NCI-H1694 treated with DMSO at 0.1 percent for 48 hours (cell line): ENCODE measurements at regions not wholly inside any gene's neighbourhood (a gene's known extent, or its start where the extent isn't known, plus 50 kb on each side); places are given as distances from the start of the nearest gene placed in this dataset.
A peak's percentile ranks its signal among the peaks of the same experiment; 100 is the strongest.
"Not testable (repeated sequence)": the region's sequence is repeated elsewhere in the genome, so short reads cannot be mapped to it uniquely, and the experiment has no call there.

Experiments
- DNase-seq: peaks from one replicate; lab custom pipeline; 2025; lab: John Stamatoyannopoulos, UW

DNA sequence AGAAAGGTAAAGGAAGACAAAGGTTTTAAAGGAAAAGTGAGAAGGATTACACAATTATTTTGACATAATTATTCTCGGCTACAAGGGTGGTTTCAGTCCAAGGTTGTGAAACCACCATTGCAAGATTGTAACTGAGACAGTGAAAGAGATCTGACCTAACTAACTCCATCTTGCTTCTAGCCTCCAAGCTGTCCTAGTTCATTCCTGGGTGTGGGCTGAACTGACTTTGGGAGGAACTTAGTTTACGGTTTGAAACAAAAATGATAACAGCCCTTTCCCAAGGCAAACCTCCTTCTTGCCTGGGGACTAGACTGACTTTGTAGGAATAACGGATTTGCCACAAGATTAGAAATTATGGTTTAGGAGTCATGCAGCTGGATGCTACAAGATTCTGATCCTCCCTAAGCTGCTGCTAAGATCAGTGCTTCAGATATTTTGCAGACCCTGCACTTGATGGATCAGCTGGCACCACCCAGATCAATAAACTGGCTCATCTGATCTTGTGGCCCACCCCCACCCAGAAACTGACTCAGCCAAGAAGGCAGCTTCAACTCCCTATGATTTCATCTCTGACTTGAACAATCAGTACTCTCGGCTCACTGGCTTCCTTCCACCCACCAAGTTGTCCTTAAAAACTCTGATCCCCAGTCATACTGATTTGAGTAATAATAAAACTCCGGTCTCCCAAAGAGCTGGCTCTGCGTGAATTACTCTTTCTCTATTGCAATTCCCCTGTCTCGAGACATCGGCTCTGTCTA is 57.7 kb upstream of the AADACL2 start:
- DNase-seq = no peak

DNA sequence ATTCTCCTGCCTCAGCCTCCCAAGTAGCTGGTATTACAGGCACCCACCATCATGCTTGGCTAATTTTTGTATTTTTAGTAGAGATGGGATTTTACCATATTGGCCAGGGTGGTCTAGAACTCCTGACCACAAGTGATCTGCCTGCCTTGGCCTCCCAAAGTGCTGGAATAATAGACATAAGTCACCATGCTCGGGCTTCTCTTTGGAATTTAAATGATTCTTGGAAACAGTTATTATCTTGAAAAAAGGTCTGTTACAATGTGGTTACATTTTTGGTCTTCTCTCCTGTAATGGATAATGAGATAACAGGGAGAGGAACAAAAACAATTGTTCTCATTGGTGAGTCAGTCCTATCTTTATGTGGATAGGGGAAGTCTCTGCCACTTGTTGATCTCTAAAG is 59.8 kb upstream of the AADACL2 start:
- DNase-seq = no peak

DNA sequence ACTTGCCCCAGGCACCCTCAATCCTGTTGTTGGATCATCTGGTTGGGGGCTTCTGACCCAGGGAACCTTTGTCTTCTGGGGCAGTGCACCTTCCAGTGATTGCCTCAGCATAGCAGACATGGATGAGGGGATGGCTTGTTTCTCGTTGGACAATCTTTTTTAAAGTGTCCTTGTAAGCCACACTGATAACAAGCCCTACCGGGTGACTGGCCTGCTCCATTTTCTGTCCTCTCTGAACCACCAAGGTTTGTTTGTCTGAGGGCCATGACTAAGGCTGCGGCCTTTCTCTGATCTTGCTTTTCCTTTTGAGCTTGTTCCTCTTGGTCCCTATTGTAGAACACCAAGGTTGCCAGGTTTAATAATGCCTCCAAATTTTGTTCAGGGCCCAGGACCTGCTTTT is 66.0 kb upstream of the AADACL2 start:
- not testable (repeated sequence) for DNase-seq

DNA sequence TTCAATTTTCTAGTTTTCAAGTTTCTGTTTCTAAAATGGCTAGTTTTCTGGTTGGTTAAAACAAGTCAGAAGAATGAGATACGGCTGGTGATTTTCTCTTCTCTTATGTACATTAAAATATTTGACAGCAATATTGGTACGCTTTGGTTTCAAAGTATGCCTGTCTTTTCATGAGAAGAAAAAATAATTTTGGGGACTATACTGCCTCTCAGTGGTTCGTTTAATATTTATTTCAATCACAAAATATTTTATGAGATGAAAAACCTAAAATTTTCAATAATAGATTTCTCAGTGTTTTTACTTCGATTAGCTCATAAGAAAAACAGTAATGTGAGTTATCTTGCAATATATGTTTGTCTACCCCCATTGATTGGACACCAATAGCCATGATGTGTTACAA is 72.8 kb upstream of the AADACL2 start:
- DNase-seq = peak; percentile 31

DNA sequence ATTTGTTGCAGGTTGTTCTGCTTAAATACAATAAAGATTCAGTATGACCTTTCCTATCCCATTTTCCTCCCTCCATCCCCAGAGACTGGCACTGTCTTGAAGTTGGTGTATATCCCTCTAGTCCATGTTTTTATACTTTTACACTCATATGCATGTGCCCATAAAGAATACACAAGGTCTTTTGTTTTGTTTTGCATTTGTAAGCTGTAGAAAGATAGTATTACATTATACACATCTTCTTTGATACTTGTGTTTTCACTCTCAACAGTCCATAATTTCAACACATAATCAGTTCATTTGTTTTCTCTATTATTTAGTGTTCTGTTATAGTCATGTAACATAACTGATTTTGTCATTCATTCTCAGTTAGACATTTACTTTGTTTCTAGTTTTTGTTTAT is 88.7 kb upstream of the AADACL2 start:
- DNase-seq = no peak

DNA sequence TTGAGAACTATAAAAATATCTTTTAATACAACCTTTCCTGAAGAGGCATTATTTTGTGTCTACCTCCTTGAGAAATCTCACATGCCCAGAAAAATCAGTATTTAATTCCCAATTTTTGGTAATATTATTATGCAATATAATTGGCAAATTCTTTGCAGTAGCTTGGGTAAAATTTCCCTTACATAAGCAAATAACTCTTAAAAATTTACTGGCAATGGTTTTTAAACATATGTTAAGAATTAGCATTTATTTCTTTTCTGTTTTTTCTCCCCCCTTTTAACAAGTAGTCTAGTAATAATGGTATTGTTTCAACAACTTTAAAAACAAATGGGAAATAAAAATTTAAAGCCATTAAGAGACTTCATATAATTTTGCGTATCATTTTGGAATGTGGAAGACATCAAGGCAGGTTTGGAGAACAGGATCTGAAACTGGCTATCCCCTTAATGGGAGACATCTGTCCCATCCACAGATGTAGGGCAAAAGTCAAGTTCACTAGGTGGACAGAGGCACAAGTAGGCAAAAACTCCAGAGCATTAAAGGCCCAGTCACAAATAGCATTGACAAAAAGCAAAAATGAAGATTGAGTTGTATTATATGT is 89.6 kb upstream of the AADACL2 start:
- no peak for DNase-seq

DNA sequence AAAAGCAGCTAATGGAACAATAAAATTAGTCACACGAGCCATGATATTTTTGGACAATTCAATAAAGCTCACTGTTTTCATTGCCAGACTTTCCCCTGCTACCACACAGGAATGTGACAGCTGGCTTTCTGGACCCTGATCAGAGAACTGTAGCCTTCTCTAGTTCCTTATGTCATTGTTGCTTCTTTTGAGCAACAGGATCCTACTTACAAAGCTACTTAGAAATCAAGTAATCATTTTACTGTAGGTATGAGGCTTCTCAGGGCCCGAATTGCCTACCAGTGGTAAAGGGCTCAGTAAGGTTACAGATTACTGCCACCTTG is 94.3 kb upstream of the AADACL2 start:
- DNase-seq = no peak

DNA sequence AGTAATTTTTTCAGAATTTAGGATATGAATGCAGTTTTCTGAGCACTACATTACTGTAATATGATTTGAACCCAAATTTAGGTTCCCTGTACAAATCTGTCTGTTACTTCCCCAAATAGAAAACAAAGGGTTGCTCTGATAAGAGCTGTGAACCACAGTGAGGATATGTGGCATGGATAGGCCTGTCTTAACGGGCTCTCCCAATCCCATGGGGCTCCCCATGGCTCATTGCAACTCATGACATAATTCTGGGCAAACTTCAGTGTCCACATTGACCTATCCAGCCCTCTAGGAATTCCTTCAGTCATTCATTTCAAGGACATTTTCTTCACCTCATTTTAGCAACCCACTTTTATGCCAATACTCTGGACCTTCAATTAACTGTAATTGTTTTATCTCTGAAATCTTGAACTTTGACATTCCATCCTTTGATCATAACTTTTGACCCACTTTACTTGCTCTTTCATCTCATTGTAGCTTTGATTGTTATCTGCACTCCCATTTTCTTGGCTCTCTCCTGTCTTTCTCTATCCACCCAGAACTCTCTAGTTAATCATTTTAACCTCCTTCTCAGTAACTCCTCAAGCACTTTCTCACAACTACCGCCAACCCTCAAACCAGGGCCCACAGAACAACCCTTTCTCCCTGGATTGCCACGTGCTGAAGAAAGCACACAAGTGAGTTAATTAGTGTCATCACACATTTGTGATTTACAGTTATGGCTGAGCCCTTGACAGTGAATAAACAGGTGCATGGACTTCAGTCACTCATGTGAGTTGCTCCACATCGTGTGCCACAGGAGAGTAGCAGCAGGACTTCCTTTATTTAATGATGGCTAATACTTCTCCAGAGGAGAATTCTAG is 94.9 kb upstream of the AADACL2 start:
- no peak for DNase-seq

DNA sequence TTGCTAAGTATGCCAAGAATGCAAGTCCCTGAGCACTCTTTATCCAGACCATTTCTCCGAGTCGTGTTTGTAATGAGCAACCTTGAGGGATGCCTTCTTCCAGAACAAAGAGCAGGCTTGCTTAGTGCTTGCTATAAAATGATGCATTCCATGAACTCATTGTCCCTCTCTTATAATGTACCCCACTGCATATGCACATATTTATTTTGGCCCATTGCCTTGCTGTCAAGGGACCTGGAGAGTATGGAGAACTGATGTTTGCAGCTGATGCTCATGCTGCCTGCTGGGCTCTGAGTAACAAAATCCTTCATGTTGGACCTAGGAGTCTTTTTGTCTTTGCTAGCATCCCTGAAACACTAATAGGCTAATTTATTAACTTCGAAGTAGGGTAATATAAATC is 97.8 kb upstream of the AADACL2 start:
- DNase-seq = no peak

DNA sequence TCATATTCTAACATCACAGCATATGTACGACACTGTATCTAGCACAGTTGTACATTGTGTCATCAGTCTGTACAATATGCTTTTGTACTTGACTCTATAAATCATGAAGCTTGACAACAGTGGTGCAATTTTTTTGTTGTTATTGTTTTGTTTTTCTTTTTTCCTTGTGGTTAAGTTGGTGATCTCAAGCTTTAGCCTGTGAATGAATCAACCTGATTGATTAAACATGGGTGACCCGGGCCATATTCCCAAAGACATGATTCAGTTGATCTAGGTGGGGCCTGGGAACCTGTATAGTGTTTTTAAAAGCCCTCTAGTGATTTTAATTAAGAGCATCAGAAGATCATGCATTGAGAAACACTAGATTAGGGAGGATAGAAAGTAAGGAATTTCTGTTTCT is 101.8 kb upstream of the AADACL2 start:
- no peak for DNase-seq

DNA sequence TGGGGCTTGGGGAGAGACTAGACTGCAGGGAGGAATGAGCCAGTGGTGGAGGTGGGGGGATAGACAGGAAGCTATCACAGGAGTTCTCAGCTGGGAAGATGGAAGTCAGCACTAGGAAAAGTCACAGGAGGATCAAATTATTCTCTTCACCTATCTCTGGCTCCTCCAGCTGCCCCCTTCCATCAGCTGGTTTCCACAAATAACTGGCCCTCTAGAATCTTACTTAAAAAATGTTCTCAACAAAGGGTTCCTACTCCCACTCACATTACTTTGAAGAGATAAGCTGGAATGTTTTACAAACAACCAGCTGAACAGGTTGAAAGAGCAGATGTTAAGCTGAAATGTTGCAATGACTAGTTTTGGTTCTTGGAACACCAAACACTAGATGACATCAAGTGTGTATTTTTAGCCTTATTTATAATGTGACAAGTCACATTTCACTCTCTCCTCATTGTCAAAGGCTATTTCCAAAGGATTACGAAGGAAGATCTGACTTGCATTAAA is 102.7 kb upstream of the AADACL2 start:
- DNase-seq = peak; percentile 61

DNA sequence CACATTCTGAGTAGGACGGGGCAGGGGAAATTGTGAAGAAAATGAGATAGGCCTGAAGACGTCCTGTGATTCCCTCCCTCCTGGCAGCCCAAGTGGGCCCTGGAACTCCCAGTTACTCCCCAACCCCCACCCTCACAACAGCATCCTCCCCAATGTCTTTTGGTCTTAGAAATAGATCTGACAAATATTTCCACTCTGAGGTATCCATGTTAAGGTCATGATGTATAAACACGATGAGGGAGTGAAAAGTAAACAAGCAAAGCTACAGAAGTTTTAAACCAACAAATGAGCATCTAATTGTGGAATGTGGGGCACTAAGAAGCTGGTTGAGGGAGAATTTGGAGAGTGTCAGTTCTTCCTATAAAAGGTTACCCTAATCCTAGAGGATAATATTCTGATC is 103.7 kb upstream of the AADACL2 start:
- DNase-seq = no peak

DNA sequence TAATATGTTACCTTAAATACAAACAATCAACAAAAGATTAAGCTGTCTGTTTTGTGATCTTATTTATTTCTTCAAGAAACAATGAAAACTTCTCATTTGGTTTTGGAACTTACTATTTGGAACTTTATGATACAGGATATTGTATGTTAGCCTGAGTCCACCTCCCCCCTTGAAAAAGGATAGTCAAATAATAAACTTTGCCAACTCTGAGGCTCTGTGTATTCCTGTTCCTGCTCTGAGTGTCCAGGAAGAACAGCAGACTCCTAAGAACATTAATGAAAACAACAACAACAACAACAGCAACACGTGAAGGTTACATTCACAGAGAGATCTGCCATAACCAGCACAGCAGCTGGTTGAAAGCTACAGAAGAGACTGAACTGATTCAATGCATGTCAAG is 108.1 kb upstream of the AADACL2 start:
- no peak for DNase-seq

DNA sequence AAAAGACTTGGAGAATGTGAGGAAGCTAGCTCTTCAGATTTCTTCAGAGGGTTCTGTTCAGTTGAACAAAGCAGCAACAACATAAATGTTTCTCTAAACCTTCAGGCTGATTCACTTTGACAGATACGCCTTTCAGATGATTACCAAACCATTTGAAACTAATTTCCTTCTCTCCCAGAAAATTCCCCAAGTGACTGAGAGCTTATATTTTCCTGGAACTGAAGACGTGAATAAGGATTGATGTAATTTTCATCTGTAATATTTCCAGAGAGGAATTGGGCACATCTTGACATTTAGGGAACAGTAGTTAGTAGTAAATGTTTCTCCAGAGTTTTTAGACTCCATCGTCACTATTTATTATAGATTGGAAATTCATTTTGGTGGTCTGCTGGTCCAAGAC is 108.6 kb upstream of the AADACL2 start:
- DNase-seq = no peak

DNA sequence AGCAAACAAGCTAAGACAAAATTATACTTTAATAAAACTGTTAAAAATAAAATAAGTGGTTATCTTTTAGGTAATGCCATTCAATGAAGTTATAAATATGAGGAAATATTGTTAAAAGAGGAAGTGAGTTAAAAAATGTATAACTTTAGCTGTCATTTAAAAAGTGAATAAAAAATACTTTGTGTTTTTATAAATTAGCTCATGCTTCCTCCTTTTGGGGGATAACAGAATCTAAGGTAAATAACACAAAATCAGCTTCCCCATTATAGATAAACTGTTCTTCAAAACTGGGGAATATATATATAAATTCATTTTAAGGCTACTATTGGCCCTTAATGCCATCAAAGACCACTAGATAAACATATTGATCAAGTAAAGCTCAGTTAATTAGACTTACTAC is 113.7 kb upstream of the AADACL2 start:
- no peak for DNase-seq

DNA sequence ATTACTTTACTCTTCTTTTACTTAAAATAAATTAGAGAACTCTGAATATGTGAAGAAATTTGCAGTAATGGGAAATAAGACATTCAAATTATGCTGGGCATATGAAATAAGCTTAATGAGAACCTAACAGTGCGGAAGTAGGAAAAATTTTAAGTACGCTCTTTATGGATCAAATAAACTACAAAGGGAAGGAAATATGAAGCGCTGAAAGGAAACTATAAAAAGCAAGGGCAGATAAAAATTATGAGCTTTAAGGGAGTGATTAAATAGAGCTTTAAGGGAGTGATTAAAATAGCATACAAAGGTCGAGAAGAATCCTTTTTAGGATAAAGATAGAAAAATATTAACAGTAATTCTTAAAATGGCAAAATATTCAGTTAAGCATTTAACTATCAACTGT is 118.3 kb upstream of the AADACL2 start:
- DNase-seq = no peak

DNA sequence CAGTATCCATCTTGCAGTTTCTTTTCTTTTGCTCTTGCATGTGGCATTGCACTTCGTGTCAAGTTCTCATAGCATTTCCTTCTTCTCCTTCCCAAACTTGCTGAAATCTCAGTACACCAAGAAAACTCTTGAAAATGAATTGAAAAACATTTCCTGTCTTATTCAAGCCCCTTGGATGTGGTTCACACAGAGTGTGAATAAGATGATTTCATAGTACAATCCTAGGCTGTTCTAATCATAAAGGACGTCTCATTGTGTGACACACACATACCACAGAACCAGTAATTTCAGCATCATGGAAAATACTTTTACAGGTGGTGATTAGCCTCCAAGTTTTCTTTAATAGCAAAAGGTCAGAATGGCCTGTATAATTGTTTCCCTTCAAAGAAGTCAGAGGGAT is 121.6 kb upstream of the AADACL2 start:
- no peak for DNase-seq

DNA sequence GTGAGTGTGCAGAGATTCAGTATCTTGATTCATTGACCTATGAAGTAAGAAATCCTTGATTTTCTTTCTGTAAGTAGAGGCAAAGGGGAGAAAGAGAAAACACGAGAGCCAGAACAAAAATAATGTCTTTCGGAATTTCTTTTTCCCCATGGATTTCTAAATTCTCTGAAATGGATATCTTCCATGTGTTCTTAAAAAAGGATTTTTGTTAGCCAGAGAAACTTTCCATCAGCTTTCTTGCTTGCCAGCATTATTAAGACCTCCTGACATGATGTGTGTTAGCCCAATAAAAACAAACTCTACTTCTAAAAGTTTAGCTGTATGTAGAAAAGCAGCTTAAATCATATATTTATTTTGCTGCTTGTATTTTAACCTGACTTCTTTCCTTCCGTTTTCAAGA is 122.3 kb upstream of the AADACL2 start:
- no peak for DNase-seq

DNA sequence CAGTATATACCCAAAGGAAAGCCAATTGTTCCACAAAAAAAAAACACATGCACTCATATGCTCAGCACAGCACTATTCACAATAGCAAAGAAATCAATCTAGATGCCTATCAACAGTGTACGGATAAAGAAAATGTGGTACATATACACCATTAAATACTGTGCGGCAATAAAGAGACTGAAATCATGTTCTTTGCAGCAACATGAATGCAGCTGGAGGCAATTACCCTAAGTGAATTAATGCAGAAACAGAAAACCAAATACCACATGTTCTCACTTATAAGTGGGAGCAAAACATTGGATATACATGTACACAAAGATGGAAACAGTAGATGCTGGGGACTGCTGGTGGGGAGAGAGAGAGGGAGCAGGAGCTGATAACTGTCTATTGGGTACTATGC is 124.2 kb upstream of the AADACL2 start:
- no peak for DNase-seq

DNA sequence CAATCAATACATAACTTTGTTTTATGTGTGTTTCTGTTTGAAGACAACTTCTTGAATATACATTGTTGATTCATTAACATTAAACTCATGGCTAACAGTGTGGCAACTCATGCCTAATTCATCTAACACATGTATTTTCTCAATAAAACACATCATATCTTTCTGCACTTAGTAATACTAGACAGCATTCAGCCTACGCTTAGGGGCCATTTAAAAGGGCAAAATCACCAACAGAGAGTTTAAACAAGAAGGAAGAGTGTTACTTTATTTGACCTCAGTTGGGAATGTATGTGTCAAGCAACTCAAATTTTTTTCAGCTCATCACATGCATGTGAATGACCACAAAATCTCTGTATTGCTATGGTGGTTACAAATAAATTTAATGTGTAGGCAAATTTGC is 128.8 kb upstream of the AADACL2 start:
- no peak for DNase-seq

DNA sequence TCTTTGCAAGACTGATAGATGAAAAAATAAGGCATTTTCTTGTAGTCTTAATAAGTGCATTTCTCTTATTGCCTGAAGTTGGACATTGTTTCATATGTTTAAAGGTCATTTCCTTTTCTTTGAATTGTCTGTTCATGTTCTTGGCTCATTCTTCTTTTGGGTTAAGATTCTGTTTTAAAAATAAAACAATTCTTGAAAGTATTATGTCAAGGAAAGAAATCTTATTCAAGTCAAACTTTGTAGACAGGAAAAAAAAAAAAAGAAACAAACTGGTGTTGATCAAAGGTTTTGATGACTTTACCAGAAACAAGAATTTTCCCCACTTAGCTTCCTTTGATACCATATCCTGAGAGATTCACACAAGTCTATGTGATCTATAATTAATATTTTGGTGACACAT is 132.9 kb upstream of the AADACL2 start:
- no peak for DNase-seq

DNA sequence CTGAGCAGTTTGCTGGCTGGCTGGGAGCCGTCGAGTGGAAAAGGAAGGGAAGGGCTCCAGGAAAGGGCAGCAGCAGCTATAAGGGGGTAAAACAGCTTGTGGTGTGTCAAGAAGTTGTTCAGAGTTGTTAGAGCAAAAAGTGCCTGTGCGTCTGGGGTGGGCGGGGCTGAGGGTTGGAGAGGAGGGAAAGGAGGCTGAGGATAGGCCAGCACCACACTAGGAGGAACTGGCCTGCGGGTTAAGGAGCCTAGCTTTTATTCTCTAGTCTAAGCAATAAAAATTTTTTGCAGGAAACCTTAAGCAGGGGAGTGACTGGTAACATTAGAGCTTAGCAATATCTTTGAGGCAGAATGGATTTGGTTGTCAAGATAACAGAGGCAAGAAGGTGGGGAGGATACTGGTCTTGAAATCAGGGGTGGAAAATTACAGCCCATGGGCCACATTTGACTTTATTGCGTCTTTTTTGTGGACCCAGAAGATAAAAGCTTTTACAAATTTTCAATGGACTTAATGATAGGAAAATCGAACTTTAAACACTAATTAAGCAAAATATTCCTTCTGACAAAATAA is 134.5 kb upstream of the AADACL2 start:
- DNase-seq = no peak

DNA sequence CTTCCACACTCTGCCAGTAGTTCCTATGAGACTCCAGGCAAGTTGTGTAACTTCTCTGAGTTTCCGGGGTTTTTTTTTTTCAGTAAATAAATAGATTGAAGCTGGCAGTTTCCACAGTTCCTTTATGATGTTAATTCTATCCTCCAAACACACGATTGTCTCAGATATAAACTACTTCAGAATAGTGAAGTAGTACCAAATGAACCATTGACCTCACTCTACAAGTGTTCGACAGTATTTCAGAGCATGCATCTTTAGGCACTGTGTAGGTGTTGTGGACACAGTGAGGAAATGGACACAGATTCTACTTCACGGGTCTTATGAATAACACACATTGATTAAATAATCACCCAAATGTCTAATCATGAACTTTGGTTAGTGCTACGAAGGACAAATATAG is 136.1 kb upstream of the IGSF10 start:
- no peak for DNase-seq
